GM18519 (cell line): ENCODE measurements at regions not wholly inside any gene's neighbourhood (a gene's known extent, or its start where the extent isn't known, plus 50 kb on each side); places are given as distances from the start of the nearest gene placed in this dataset.

Experiments
- ATAC-seq: cut with Tn5 transposase; IDR thresholded peaks from one replicate; pipeline ENCODE4 v1.9.1; 2021; ENCODE audit warnings: mild to moderate bottlenecking, moderate library complexity; ENCODE audit not compliant: unreplicated experiment, low FRiP score

GRCh38 chr11:19320827-19321226 is 80.1 kb upstream of the E2F8 start:
- ATAC-seq = no peak

DNA sequence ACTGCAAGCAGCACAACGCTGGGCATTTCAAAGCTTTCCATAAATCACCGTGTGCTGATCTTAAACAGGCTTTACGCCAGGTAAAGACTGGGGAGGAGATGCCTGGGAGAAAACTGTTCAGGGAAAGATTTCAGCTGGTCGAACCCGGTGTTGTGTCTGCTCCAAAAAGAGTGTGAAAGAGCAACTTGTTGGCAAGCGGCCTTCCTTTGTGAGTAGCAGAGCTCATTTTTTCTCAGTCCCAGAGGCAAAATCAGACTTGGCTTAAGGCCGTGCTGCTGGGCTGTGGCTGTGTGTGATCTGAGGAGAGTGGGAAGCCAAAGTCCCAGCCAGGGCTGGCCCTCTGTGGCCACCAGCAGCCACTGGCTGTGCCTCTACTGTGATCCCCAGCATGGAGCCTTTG is 75.7 kb upstream of the E2F8 start:
- no peak for ATAC-seq

DNA sequence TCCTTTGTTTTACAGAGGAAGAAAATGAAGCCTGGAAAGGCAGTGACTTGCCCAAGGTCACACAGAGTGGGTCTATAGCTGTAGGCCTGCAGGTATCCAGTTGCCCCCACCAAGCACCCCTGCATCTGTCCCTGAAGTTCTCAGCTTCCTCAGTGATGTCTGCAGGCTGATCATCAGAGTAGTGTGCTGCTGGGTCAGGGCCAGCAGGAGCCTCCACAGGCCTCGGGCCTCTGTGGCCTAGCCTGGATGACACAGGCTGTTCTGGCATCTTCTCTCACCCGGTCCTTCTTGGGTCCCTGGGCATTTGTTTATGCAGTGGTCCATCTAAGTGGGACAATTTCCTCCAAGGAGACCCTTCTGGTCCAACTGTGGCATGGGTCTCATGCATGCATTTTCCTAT is 74.8 kb upstream of the E2F8 start:
- ATAC-seq = no peak

DNA sequence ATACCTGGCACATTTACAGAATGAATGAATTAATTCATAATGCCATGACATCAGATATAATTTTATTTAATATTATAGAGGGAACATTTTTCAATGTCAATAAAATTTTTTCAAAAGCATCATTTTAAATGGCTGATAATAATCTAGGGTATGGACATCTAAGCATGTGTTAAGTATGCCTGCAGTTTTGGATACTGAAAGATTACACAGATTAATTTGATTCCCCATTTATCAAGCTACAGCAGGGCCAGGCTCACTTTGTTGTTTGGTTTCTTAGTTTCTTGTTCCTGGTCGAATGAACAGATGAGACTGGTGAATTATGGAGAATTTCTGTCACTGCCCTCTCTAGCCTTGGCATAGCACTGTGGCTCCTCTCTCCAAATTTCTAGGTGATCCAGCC is 72.4 kb upstream of the E2F8 start:
- no peak for ATAC-seq

DNA sequence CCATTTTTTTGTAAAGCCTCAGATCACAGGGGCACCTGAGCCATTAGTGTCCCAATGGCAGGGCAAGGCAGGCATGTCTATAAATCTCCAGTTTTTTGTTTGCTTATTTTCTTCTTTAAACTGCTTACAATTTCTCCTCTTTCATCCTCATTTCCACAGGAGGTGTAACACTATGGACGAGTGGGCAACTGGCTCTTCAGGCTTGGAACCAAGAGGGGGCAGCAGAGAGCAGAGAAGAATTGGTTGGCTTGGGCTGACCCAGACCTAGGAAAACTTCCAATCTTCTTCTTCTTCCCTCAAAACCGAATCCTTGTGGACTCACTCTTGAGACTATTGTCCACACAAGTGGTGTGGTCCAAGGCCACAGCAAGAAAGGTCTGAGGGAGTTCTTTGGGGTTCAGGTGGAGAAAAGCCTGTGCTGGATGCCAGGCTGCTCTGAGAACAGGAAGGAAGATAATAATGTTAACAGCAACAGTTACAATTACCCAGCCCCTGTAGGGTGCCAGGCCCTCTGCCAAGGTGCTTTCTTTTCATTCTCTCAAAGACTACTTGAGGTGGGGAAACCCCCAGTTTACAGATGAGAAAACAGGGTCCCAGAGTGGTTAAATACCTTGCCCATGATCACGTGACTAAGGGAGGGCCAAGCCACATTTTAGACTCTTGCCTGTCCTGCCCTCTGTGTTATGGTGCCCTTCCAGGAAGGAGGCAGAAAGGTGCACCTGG is 70.7 kb upstream of the E2F8 start:
- no peak for ATAC-seq

- ATAC-seq = no peak
Observed at GRCh38 chr11:19307498-19307897, 66.8 kb upstream of the E2F8 start.

DNA sequence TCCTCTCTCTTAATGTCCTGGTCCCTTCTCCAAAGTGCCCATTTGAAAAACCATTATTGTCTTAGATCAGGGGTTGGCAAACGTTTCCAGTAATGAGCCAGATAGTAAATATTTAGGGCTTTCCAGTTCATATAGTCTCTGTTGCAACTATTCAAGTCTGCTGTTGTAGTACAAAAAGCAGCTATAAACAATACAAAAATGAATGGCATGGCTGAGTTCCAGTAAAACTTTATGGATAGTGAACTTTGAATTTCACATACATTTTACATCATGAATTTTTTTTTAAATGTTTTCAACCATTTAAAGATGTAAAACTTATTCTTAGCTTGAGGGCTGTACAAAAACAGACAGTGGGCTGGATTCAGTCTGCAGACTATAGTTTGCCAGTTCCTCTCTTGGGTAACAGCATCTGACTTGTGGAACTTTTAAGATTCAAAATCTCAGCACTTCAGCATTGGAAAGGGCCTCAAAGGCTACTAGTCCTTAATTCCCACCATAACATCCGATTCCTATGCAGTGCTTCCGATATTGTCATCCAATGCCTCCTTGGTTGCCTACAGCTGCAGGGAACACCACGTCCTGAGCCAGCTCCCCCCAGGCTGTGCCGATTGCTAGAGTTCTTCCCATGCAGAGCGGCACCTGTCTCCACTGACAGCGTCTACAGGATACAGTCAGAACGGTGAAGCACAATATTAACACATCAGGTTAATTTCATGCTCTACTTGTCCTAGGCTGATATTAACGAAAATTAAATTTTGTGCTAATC is 65.6 kb upstream of the E2F8 start:
- ATAC-seq = no peak

DNA sequence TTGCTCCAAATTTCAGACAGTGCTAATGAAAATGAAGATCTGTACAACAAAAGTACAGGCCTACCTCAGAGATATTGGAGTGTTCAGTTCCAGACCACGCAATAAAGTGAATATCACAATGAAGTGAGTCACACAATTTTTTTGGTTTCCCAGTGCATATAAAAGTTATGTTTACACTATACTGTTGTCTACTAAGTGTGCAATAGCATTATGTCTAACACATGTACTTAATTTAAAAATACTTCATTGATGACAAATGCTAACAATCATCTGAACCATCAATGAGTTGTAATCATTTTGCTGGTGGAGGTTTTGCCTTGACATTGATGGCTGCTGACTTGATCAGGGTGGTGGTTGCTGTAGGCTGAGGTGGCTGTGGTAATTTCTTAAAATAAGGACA is 60.6 kb upstream of the E2F8 start:
- ATAC-seq = no peak

DNA sequence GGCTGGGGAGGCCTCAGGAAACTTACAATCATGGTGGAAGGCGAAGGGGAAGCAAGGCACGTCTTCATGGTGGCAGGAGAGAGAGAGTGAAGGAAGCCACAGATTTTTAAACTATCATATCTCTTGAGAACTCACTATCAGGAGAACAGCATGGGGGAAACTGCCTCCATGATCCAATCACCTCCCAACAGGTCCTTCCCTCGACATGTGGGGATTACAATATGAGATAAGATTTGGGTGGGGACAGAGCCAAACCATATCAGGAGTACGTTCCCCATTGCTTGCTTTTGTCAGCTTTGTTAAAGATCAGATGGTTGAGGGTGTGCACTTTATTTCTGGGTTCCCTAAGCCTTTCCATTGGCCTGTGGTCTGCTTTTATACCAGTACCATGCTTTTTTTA is 53.7 kb upstream of the E2F8 start:
- ATAC-seq = no peak

- no peak for ATAC-seq
Observed at GRCh38 chr11:19291064-19291463, 50.3 kb upstream of the E2F8 start.
